ENCODE measurements at regions not wholly inside any gene's neighbourhood (a gene's known extent, or its start where the extent isn't known, plus 50 kb on each side); places are given as distances from the start of the nearest gene placed in this dataset.

DNA sequence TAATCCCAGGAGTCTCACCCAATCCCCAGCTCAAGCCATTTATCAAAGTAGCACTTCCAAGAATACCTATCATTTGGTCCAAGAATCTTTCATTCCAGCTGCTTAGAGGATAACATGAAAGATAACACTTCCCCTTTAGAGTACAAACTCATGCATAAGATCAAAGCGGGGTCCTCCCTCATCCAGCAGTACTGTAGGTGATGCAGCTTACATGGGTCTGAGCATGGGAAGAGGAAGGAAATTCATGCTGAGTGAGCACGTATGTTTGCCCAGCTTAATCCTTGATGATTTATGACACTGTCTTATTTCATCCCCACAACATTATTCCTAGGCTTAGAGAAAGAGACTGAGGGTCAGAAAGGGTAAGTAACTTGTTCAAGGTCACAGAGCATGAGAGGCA is 167.1 kb upstream of the GJB5 start:
- Mint-ChIP-seq H3K27me3 (peaks cover 5% of the 10 kb centered on the region), H3K36me3 (ENCODE audit: low read depth) (no peaks in the 10 kb centered on the region), H3K4me1 (peaks cover 8% of the 10 kb centered on the region), H3K9me3 (no peaks in the 10 kb centered on the region), H3K27ac (no peak overlapping the region), H3K4me3 (no peak overlapping the region)
- ATAC-seq (no peak), DNase-seq (no peak)

DNA sequence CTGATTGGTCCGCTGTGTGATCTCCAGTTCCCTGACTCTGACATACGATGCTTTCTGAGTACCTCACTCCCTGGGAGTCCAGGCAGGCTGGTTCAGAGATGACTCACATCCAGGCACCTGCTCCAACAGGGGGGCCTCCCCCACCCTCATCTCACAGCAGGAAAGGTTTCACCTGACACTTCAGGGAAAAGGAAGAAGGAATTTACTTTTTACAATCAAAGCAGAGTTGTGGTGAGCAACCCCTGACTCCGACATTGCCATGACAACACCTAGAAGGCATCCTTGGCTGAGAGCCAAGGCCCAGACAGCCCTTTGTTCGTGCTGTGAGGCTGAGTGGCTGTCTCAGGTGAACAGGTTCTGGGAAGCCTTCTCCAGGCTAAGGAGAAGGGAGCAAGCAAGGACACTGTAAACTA is 164.6 kb upstream of the GJB5 start:
- no peak for DNase-seq
- peaks cover 8% of the 10 kb centered on the region for H3K4me1 Mint-ChIP-seq
- H3K36me3 Mint-ChIP-seq (ENCODE audit: low read depth): no peaks in the 10 kb centered on the region
- ATAC-seq: no peak
- H3K27me3 Mint-ChIP-seq: peaks cover 6% of the 10 kb centered on the region
- no peak overlapping the region for H3K27ac Mint-ChIP-seq
- H3K9me3 Mint-ChIP-seq: no peaks in the 10 kb centered on the region
- H3K4me3 Mint-ChIP-seq: no peak overlapping the region

DNA sequence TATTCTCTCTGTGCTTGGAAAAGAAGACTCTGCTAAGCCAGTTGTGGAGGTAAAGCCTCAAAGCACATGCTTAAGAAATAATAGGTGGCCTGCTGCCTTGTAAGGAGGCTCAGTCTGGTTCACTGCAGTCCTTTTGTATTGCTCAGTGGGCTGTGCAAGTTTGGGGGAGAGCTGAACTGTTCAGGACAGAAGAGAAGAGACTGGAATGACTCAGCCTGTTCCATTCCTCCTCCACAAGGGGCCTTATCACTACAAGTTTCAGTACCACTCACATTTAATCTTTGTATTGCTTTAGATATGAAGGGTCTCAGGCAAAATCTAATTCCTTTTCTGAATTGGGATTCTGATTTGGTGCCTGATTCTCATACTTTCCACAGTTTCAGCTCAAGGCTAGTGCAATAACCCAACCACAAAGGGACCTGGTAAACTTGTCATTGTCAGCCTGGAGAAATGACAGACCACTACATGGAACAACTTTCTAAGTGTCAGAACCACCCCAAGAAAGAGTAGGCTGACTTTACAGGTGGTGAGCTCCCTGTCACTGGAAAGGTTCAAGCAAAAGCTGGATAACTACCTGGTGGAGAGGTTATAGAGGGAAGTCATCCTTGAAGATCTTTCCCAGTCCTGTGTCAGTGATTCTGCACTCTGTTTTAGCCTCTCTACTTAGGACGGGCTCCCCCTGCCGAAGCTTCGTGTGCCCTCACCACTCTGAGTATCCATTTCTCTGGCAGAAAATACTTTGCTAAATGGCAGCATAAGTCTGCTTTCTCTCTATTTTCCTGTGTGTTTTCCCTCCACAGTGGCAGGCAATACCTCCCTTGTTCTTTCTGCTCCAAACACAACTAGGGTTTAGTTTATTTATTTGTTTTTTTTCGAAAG is 162.9 kb upstream of the GJB5 start:
- Mint-ChIP-seq H3K36me3 (ENCODE audit: low read depth) (no peaks in the 10 kb centered on the region), H3K27ac (no peak overlapping the region), H3K4me3 (no peak overlapping the region), H3K4me1 (peaks cover 8% of the 10 kb centered on the region), H3K27me3 (peaks cover 6% of the 10 kb centered on the region), H3K9me3 (no peaks in the 10 kb centered on the region)
- ATAC-seq (peak; percentile 79), DNase-seq (no peak)

DNA sequence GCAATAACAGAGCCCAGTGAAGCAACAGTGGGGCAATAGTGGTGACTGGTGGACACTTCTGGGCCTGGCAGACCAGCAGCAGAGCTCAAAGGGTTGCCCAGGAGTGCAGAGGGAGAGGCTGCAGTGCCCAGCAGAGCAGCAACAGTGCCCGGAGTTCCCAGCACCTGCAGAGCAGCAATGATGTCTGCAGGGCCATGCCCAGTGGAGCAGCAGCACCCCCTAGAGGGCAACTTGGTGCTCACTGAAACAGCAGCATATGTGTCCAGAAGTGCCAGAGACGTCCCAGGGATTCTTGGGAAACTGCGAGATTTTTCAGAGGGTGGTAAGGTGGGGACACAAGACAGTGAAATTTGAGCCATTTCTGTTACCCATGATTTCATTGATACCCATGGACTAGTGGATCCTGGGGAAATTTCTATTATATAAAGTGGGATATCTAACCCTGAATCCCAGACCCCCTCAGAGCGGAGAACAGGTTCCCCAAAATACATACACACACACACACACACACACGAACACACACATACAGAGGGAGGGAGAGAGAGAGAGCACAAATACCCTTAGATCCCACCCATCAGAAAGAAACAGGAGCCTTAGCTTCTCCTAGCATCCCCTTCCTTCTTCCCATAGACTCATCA is 156.9 kb upstream of the GJB5 start:
- Mint-ChIP-seq H3K36me3 (ENCODE audit: low read depth) (no peaks in the 10 kb centered on the region), H3K27me3 (peaks cover 8% of the 10 kb centered on the region)

GRCh38 chr1:34602907-34603306 is 151.9 kb upstream of the GJB5 start:
- no peak for ATAC-seq
- Mint-ChIP-seq H3K4me1 (no peaks in the 10 kb centered on the region), H3K9me3 (no peaks in the 10 kb centered on the region), H3K4me3 (no peak overlapping the region), H3K27me3 (peaks cover 3% of the 10 kb centered on the region), H3K36me3 (ENCODE audit: low read depth) (no peaks in the 10 kb centered on the region), H3K27ac (no peak overlapping the region)
- DNase-seq: no peak

More for the DNA sequence above, 156.9 kb upstream of the GJB5 start:
- H3K4me3 Mint-ChIP-seq: no peak overlapping the region
- H3K27ac Mint-ChIP-seq: no peak overlapping the region
- ATAC-seq (peak; percentile 61), DNase-seq (peak; percentile 75)
- no peaks in the 10 kb centered on the region for H3K4me1 Mint-ChIP-seq
- H3K9me3 Mint-ChIP-seq: no peaks in the 10 kb centered on the region

- H3K36me3 Mint-ChIP-seq (ENCODE audit: low read depth): no peaks in the 10 kb centered on the region
- H3K4me3 Mint-ChIP-seq: no peak overlapping the region
- no peaks in the 10 kb centered on the region for H3K4me1 Mint-ChIP-seq
- peaks cover 5% of the 10 kb centered on the region for H3K27me3 Mint-ChIP-seq
- H3K9me3 Mint-ChIP-seq: no peaks in the 10 kb centered on the region
- ATAC-seq: no peak
- DNase-seq: no peak
- no peak overlapping the region for H3K27ac Mint-ChIP-seq
These were observed 151.3 kb upstream of the GJB5 start for GRCh38 chr1:34603594-34603993.

GRCh38 chr1:34606504-34606903 is 148.3 kb upstream of the GJB5 start:
- Mint-ChIP-seq H3K4me3 (no peak overlapping the region), H3K4me1 (no peaks in the 10 kb centered on the region), H3K27ac (no peak overlapping the region), H3K27me3 (peaks cover 20% of the 10 kb centered on the region), H3K36me3 (ENCODE audit: low read depth) (no peaks in the 10 kb centered on the region), H3K9me3 (no peaks in the 10 kb centered on the region)
- ATAC-seq (no peak), DNase-seq (no peak)

- Mint-ChIP-seq H3K4me1 (no peaks in the 10 kb centered on the region), H3K9me3 (no peaks in the 10 kb centered on the region), H3K27me3 (peaks cover 26% of the 10 kb centered on the region), H3K4me3 (no peak overlapping the region), H3K36me3 (ENCODE audit: low read depth) (no peaks in the 10 kb centered on the region), H3K27ac (no peak overlapping the region)
- no peak for ATAC-seq
- DNase-seq: no peak
These were observed 144.8 kb upstream of the GJB5 start for GRCh38 chr1:34610063-34610462.

DNA sequence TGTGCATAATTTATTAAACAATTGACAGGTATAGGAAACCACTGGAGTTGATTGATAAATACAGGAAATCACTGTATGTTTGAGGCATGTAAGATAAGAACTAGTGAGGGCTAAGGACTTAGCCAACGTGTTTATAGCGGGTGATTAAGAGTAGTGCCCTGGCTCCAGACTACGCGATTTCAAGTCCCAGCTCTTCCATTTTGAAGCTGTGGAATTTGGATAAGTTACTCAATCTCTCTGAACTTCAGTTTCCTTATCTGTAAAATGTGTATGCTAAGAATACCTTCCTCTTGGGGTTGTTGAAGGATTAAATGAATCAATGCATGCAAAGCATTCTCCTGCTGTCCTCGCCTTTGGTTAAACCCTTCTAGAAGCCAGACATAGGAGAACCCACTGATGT is 143.3 kb upstream of the GJB5 start:
- DNase-seq (no peak), ATAC-seq (no peak)
- no peaks in the 10 kb centered on the region for H3K9me3 Mint-ChIP-seq
- no peaks in the 10 kb centered on the region for H3K36me3 Mint-ChIP-seq (ENCODE audit: low read depth)
- H3K4me3 Mint-ChIP-seq: no peak overlapping the region
- H3K27ac Mint-ChIP-seq: no peak overlapping the region
- H3K4me1 Mint-ChIP-seq: no peaks in the 10 kb centered on the region
- H3K27me3 Mint-ChIP-seq: peaks cover 26% of the 10 kb centered on the region

DNA sequence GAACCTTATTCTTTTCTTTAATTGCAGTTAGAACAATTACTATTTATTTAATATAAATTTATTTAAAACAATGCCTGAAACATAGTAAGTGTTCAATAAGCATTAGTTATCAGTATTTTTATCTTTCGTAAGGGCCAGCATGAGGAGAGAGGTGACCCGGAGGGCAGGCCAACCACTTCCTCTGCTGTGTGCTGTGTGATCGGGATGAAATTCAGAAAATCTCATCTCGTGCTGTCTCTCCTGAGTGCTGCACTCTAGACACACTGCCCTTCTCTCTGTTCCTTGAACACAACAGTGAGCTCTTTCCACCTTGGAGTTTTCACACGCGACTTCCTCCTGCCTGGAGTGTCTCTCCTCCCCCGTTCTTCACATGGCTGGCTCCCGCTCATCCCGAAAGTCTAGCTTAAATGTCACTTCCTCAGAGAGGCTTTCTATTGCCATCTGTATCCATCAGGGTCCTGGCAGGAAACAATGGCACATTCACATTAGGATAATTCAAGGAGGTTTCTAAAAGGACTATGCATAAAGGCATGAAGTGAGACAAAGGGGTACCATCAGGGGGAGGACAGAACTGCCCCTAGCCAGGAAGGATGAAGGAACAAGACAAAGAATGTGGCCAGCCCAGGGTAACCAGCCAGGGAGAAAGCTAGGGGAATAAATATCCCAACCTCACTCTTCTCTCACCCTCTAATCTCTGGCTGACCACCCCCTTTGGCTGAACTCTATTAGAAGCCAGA is 142.6 kb upstream of the GJB5 start:
- Mint-ChIP-seq H3K36me3 (ENCODE audit: low read depth) (no peaks in the 10 kb centered on the region), H3K9me3 (no peaks in the 10 kb centered on the region), H3K4me1 (no peaks in the 10 kb centered on the region), H3K27ac (no peak overlapping the region), H3K27me3 (peaks cover 26% of the 10 kb centered on the region), H3K4me3 (no peak overlapping the region)
- ATAC-seq: no peak
- no peak for DNase-seq

DNA sequence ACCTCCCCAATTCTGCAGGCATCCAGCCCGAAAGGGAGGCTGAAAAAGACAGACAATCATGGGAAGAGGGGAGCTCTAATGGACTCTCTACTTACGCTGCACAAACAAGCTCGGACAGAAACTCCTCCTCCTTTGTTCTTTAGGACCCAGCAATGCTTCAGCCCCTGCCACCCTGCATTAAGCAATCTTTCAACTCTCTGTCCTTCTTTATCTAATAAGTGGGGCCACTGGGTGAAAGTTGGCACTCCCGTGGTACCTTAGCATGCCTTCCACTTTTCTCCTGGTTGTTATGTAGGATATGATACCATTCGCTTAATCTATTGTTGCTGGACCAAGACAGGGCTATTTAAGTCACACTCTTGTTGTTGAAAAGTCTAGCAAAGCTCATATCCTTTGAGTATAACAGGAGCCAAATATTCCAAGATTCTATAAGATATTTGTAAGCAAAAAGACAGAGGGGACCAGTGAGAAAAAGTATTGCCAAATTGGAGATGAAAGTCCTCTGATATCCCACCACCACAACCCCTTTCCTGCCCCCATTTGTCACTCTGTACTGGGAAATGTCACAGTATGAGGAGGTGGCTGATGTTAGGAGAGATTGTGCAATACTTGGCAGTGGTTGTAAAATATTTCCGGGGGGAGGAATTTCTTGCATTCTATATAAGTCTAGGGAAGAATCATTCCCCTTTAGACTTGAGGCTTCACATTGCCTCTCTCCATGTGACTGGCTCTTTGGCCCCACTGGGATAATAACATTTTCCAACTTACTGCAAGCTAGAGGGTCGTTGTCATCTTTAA is 137.3 kb upstream of the GJB5 start:
- H3K36me3 Mint-ChIP-seq (ENCODE audit: low read depth): no peaks in the 10 kb centered on the region
- ATAC-seq (no peak), DNase-seq (no peak)
- no peak overlapping the region for H3K27ac Mint-ChIP-seq
- H3K27me3 Mint-ChIP-seq: peaks cover 13% of the 10 kb centered on the region
- H3K9me3 Mint-ChIP-seq: no peaks in the 10 kb centered on the region
- H3K4me3 Mint-ChIP-seq: no peak overlapping the region
- no peaks in the 10 kb centered on the region for H3K4me1 Mint-ChIP-seq

- no peak for ATAC-seq
- H3K4me3 Mint-ChIP-seq: no peak overlapping the region
- H3K36me3 Mint-ChIP-seq (ENCODE audit: low read depth): no peaks in the 10 kb centered on the region
- no peaks in the 10 kb centered on the region for H3K9me3 Mint-ChIP-seq
- no peak for DNase-seq
- peaks cover 13% of the 10 kb centered on the region for H3K27me3 Mint-ChIP-seq
- H3K4me1 Mint-ChIP-seq: no peaks in the 10 kb centered on the region
- H3K27ac Mint-ChIP-seq: no peak overlapping the region
These were observed 136.5 kb upstream of the GJB5 start for GRCh38 chr1:34618381-34618780.

- ATAC-seq: no peak
- Mint-ChIP-seq H3K27me3 (peaks cover 11% of the 10 kb centered on the region), H3K4me1 (no peaks in the 10 kb centered on the region), H3K27ac (no peak overlapping the region), H3K9me3 (no peaks in the 10 kb centered on the region), H3K4me3 (no peak overlapping the region), H3K36me3 (ENCODE audit: low read depth) (no peaks in the 10 kb centered on the region)
- no peak for DNase-seq
These were observed 135.6 kb upstream of the GJB5 start for GRCh38 chr1:34619256-34619655.

- H3K4me1 Mint-ChIP-seq: no peaks in the 10 kb centered on the region
- peaks cover 12% of the 10 kb centered on the region for H3K27me3 Mint-ChIP-seq
- ATAC-seq (no peak), DNase-seq (no peak)
- no peaks in the 10 kb centered on the region for H3K9me3 Mint-ChIP-seq
- no peaks in the 10 kb centered on the region for H3K36me3 Mint-ChIP-seq (ENCODE audit: low read depth)
- no peak overlapping the region for H3K27ac Mint-ChIP-seq
- no peak overlapping the region for H3K4me3 Mint-ChIP-seq
These were observed 132.9 kb upstream of the GJB5 start for GRCh38 chr1:34621916-34622315.
